ENCODE measurements at regions not wholly inside any gene's neighbourhood (a gene's known extent, or its start where the extent isn't known, plus 50 kb on each side); places are given as distances from the start of the nearest gene placed in this dataset.

DNA sequence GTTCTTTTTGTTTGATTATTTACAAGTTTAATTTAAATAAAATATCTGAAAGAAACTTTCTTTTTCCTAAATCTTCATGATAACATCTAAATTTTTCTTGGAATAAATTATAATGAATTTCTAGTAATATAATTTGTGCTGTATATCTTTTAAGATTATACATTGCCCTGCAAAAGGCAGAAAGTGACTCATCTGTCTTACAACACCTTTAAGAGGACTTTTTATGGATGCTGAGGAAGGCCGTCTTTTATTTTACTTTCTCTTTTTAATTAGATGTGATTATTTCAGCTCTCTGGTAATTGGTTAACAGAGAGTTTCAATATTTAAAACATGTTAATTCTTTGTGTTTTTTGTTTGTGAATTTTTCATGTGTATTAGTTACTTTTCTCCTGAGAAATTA lies 598.4 kb downstream of the RPL10L start:
- CTCF ChIA-PET: no interaction called here
- POLR2A ChIA-PET: no interaction called here

DNA sequence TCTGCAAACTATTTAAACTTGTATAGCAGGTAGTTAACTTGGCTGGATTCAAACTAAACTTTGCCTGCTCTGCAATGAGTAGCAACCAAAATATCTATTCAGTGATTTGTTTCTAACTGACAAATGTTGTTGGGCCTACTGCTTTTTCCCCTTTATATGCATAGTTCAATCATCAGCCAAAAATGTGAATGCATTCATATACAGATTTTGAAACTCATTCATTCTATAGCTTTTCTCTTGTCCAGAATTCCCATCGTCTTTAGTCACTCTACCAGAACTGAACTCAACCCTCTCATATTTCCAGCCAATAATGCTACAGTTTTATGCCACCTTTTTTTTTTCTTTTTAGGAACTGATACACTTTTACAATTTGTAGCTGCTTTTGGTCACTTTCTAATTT lies 599.8 kb downstream of the RPL10L start:
- H3K4me3 Mint-ChIP-seq: no peak overlapping the region
- CTCF ChIA-PET: no interaction called here
- peaks cover 10% of the 10 kb centered on the region for H3K9me3 Mint-ChIP-seq
- DNase-seq: no peak
- H3K27ac Mint-ChIP-seq: no peak overlapping the region
- POLR2A ChIA-PET: no interaction called here
- no peaks in the 10 kb centered on the region for H3K4me1 Mint-ChIP-seq
- no peaks in the 10 kb centered on the region for H3K27me3 Mint-ChIP-seq
- no peaks in the 10 kb centered on the region for H3K36me3 Mint-ChIP-seq (ENCODE audit: low read depth)

More for the DNA sequence above, 598.4 kb downstream of the RPL10L start:
- H3K36me3 Mint-ChIP-seq (ENCODE audit: low read depth): no peaks in the 10 kb centered on the region
- H3K9me3 Mint-ChIP-seq: peaks cover 5% of the 10 kb centered on the region
- H3K4me3 Mint-ChIP-seq: no peak overlapping the region
- H3K4me1 Mint-ChIP-seq: no peaks in the 10 kb centered on the region
- H3K27ac Mint-ChIP-seq: no peak overlapping the region
- no peak for DNase-seq
- H3K27me3 Mint-ChIP-seq: no peaks in the 10 kb centered on the region

DNA sequence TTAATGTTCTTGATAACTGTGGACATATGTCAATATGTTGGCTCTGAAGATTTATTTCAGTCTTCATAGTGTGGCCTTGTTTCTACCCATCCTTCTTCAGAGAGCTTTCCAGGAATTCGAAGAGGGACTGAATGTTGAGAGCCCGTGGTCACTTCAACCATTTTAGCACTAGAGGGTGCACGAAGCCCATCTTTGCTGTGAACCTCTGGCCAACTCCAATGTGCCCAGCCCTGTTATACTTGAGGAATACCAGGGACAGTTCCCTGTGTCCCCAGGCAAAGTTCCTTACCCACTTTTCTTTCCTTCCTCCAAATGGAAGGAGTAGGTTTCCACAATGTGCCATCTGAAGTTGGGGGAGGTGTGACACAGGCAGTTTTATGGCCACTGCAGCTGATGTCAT lies 603.5 kb downstream of the RPL10L start:
- no peaks in the 10 kb centered on the region for H3K36me3 Mint-ChIP-seq (ENCODE audit: low read depth)
- peaks cover 11% of the 10 kb centered on the region for H3K9me3 Mint-ChIP-seq
- CTCF ChIA-PET: no interaction called here

DNA sequence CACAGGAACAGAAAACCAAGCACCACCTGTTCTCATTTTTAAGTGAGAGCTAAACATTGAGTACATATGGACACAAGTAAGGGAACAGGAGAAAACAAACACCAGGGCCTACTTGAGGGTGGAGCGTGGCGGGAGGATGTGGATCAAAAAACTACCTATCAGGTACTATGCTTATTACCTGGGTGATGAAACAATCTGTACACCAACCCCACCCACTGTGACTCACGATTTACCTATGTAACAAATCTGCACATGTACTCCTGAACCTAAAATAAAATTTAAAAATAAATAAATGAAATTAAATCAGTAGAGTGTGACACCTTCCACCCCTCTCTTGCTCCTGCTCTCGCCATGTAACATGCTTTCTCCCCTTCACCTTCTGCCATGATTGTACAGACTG lies 615.5 kb downstream of the RPL10L start:
- no peaks in the 10 kb centered on the region for H3K4me1 Mint-ChIP-seq
- H3K27ac Mint-ChIP-seq: no peak overlapping the region
- ChIA-PET POLR2A (no interaction called here), CTCF (no interaction called here)
- H3K27me3 Mint-ChIP-seq: no peaks in the 10 kb centered on the region
- H3K36me3 Mint-ChIP-seq (ENCODE audit: low read depth): no peaks in the 10 kb centered on the region
- H3K4me3 Mint-ChIP-seq: no peak overlapping the region
- no peak for DNase-seq
- peaks cover 6% of the 10 kb centered on the region for H3K9me3 Mint-ChIP-seq

More for the DNA sequence above, 603.5 kb downstream of the RPL10L start:
- H3K4me3 Mint-ChIP-seq: no peak overlapping the region
- no peak overlapping the region for H3K27ac Mint-ChIP-seq
- no peak for DNase-seq
- POLR2A ChIA-PET: no interaction called here
- H3K4me1 Mint-ChIP-seq: no peaks in the 10 kb centered on the region
- H3K27me3 Mint-ChIP-seq: no peaks in the 10 kb centered on the region

DNA sequence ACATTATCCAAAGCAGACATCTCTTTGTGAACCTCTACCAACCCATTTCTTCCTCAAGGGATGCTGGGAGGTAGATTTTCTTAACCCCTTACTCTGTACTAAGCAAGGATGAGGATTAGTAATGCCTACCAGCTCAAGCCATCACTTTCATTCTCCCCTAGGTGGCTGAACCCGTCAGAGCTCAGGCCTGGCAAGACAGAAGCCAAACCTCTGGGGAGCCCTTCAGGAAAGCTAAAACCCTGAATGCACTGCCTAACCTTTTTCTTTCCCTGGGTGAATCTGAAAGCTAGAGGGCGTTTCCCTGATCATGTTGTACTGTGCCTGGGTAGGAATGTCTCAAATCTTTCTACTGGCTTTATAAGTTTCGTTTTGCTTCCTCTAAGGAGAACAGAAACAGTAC lies 617.3 kb downstream of the RPL10L start:
- ChIA-PET CTCF (no interaction called here), POLR2A (no interaction called here)
- H3K4me1 Mint-ChIP-seq: no peaks in the 10 kb centered on the region
- H3K4me3 Mint-ChIP-seq: no peak overlapping the region
- peaks cover 4% of the 10 kb centered on the region for H3K9me3 Mint-ChIP-seq
- H3K27me3 Mint-ChIP-seq: no peaks in the 10 kb centered on the region
- DNase-seq: no peak
- H3K27ac Mint-ChIP-seq: no peak overlapping the region
- H3K36me3 Mint-ChIP-seq (ENCODE audit: low read depth): no peaks in the 10 kb centered on the region

DNA sequence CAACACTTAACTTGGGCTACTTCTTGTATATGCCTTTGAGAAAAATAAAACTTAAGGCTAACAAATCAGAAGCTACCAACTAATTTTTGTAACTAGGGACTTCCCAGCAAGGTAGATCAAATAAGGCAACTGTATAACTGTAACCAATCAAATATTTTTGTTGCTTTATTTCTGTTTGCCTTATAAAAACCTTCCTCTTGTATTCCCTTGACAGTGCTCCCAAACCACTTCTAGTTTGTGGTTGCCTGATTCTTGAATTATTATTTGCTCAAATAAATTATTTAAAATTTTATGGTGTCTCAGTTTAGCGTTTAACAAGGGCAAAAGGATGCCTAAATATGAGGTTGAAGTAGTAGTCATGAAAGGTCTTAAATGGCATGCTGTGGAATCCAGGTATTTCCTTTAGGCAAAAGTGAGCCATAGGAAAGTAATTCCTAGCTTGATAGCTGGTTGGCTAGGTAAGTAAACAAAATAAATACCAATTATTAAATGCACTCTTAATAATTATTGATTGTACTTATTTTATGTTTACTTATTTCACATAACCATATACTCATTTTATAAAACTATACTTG lies 632.6 kb downstream of the RPL10L start:
- Mint-ChIP-seq H3K4me3 (no peak overlapping the region), H3K9me3 (peaks cover 23% of the 10 kb centered on the region), H3K27me3 (no peaks in the 10 kb centered on the region), H3K27ac (no peak overlapping the region), H3K4me1 (no peaks in the 10 kb centered on the region), H3K36me3 (ENCODE audit: low read depth) (no peaks in the 10 kb centered on the region)
- no peak for DNase-seq
- ChIA-PET POLR2A (no interaction called here), CTCF (no interaction called here)

DNA sequence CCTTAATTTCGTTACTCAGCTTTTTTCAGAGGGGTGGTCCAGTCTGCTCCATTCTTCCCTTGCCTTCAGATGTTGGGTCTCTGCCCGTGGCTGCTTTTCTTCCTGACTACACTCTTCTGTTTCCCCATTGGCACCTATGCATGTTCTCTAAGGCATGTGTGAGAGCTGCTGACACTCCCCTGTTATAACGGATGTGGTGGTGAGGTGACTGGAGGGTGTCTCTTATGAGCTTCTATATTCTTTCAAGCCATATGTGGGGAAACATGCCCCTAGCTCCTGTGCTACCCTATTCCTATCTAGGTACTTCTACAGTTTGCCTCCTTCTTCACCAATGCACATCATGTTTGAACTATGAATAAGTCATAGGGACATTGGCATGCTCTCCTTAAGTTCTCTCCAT lies 643.2 kb downstream of the RPL10L start:
- Mint-ChIP-seq H3K4me1 (no peaks in the 10 kb centered on the region), H3K27ac (no peak overlapping the region), H3K27me3 (no peaks in the 10 kb centered on the region), H3K9me3 (peaks cover 25% of the 10 kb centered on the region), H3K4me3 (no peak overlapping the region), H3K36me3 (ENCODE audit: low read depth) (no peaks in the 10 kb centered on the region)
- CTCF ChIA-PET: no interaction called here
- POLR2A ChIA-PET: no interaction called here
- no peak for DNase-seq

DNA sequence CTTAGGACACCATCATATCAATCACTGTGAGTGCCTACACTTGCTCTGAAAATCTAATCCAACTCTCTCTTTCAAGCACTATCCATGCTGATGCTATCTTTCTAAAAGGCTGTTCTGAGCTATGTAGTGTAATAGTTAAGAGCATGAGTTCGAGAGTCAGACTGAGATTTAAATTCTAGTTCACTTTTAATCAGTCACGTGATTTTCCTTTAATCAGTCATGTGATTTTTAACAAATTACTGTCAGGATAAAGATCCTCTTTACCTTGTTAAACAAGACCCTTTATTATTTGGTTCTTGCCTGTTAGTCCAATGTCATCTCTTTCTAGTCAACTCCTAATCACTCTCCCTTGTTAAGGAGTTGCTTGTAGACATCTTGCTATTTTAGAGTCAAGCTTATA lies 653.0 kb downstream of the RPL10L start:
- H3K27ac Mint-ChIP-seq: no peak overlapping the region
- H3K36me3 Mint-ChIP-seq (ENCODE audit: low read depth): no peaks in the 10 kb centered on the region
- H3K4me3 Mint-ChIP-seq: no peak overlapping the region
- DNase-seq: no peak
- no peaks in the 10 kb centered on the region for H3K27me3 Mint-ChIP-seq
- H3K9me3 Mint-ChIP-seq: peaks cover 3% of the 10 kb centered on the region
- H3K4me1 Mint-ChIP-seq: no peaks in the 10 kb centered on the region
- ChIA-PET POLR2A (no interaction called here), CTCF (no interaction called here)

DNA sequence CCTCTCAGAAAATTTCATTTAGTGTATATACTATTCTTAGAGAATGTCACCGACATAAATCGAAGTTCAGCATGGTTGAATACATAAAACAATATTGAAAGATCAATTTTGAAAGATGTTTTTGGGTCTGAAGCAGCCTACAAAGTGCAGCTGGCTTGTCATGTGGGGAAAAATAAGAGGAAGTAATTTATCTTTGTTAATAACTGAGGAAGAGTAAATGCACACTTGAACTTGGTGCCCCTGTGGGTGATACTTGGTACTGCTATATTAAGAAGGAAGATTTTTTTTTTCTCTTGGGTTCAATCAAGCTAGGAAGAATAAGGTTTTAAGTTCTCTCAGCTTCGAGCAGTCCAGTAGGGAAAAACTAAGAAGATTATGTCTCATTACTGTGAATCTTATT lies 661.3 kb downstream of the RPL10L start:
- Mint-ChIP-seq H3K27me3 (no peaks in the 10 kb centered on the region), H3K4me3 (no peak overlapping the region), H3K27ac (no peak overlapping the region), H3K9me3 (peaks cover 2% of the 10 kb centered on the region), H3K4me1 (no peaks in the 10 kb centered on the region), H3K36me3 (ENCODE audit: low read depth) (no peaks in the 10 kb centered on the region)
- DNase-seq: no peak
- ChIA-PET CTCF (no interaction called here), POLR2A (no interaction called here)

DNA sequence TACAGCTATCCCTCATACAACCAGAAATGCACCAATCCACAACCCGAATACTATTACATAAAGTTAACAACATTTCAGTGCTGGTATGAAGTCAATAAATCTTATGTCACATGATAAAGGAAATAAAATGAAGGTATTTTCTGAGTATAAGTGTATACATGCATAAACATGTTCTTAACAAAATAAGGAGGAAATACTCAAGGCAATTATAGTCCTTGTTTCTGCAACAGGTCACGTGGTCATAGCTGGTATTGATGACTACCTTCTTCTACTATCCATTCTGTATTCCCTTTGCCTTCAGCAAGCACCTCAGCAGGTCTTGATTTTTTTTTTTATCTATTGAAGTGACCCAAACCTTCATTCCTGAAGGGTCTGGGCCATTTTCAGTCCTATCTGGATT lies 675.6 kb downstream of the RPL10L start:
- Mint-ChIP-seq H3K27ac (no peak overlapping the region), H3K4me1 (no peaks in the 10 kb centered on the region), H3K36me3 (ENCODE audit: low read depth) (no peaks in the 10 kb centered on the region), H3K4me3 (no peak overlapping the region), H3K9me3 (peaks cover 2% of the 10 kb centered on the region), H3K27me3 (no peaks in the 10 kb centered on the region)
- POLR2A ChIA-PET: no interaction called here
- CTCF ChIA-PET: no interaction called here
- no peak for DNase-seq

DNA sequence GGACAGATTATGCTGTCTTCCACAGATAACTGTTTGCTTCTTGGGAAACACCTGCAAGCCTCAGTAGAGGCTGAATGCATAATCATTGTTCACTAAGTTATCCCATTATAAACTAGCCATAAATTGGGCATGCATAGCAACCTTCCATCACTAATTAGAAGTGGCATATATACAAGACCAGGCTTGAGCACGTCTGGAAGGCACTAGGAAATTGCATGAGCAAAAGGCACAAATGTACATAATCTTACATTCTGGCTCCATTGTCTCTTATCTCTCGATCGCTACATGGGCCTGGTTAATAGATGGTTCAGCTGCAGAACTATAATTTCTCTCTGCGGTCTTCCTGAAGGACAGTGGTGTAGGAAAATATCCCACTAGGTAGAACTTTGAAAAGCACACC lies 679.2 kb downstream of the RPL10L start:
- Mint-ChIP-seq H3K36me3 (ENCODE audit: low read depth) (no peaks in the 10 kb centered on the region), H3K9me3 (peaks cover 6% of the 10 kb centered on the region), H3K27me3 (no peaks in the 10 kb centered on the region), H3K27ac (no peak overlapping the region), H3K4me1 (no peaks in the 10 kb centered on the region), H3K4me3 (no peak overlapping the region)
- ChIA-PET POLR2A (no interaction called here), CTCF (no interaction called here)
- no peak for DNase-seq

DNA sequence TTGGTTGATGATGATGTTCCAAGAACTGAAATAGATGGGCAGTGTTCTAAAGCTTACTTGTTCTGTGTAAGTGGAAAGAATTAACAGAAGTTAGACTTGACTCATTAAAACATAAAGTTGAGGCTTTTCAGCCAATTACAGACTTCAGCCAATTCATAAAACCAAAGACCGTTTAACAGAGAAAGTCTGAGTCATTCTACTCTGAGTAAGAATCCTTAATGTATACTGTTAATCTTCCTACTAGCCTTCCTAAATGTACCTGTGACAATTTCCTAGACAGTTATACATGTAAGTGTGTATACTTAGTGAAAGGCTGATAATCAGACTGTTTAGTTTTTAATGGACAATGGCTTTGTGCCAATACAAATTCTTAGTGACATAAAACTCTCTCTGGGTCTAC lies 681.0 kb downstream of the RPL10L start:
- H3K36me3 Mint-ChIP-seq (ENCODE audit: low read depth): no peaks in the 10 kb centered on the region
- DNase-seq: no peak
- POLR2A ChIA-PET: no interaction called here
- H3K27me3 Mint-ChIP-seq: no peaks in the 10 kb centered on the region
- H3K4me3 Mint-ChIP-seq: no peak overlapping the region
- H3K9me3 Mint-ChIP-seq: peaks cover 10% of the 10 kb centered on the region
- CTCF ChIA-PET: no interaction called here
- no peak overlapping the region for H3K27ac Mint-ChIP-seq
- H3K4me1 Mint-ChIP-seq: no peaks in the 10 kb centered on the region

DNA sequence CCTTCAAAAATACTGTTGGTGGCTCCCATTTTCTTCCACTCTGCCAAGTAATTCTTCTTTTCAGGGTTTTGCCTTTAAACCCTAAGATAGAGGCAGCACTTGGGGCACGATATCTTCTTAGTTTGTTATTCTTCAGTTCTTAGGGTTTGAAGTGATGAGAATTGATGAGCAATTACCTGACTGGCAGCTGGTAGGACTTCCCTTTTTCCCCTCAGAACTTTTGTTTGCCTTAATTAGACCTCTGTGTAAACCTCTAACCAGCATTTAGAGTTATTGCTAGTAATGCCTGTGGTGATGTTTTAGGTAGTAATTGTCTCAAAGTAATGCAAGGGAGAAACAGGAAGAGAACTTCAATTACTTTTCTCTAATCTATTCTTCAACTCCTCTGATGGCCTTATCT lies 683.5 kb downstream of the RPL10L start:
- Mint-ChIP-seq H3K4me3 (no peak overlapping the region), H3K36me3 (ENCODE audit: low read depth) (no peaks in the 10 kb centered on the region), H3K27me3 (no peaks in the 10 kb centered on the region), H3K9me3 (peaks cover 12% of the 10 kb centered on the region), H3K27ac (no peak overlapping the region), H3K4me1 (no peaks in the 10 kb centered on the region)
- ChIA-PET POLR2A (no interaction called here), CTCF (no interaction called here)
- no peak for DNase-seq

DNA sequence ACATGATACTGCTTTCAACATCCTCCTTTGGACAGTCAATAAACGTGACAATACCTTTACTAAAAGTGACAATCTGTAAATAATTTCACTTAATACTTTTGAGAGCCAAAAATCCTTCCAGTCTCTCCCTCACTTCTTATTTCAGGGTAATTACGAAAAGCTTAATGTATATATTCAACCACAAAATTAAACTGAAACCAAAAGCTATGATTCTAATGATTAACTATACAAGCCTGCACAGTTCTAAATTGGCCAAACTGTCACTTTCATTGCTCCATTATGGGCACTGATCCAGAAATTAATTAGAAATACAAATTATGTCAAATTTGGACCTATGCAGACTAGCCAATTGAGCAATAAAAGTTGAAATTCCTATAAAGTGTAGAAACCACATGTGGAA lies 696.5 kb upstream of the MIS18BP1 start:
- Mint-ChIP-seq H3K27me3 (no peaks in the 10 kb centered on the region), H3K36me3 (ENCODE audit: low read depth) (no peaks in the 10 kb centered on the region), H3K9me3 (peaks cover 2% of the 10 kb centered on the region), H3K4me1 (no peaks in the 10 kb centered on the region), H3K27ac (no peak overlapping the region), H3K4me3 (no peak overlapping the region)
- ChIA-PET CTCF (no interaction called here), POLR2A (no interaction called here)
- DNase-seq: no peak

DNA sequence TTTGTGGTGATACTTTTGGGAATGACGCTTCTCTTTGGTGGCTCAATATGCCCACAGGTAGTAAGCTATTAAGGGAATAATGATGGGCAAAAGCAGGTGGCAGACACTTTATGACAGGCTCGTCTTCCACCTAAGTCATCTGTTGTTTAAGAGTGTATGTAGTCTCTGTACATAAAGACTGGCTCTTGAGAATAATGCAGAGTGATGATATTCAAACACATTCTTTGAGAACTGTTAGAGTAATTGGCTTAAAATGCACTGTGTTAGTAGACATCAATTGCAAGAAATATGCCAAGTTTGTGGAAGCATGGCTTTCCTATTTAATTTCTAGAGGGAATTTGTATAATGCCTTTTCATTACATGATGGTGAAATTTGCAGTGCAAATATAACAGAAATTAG lies 694.8 kb upstream of the MIS18BP1 start:
- peaks cover 2% of the 10 kb centered on the region for H3K9me3 Mint-ChIP-seq
- ChIA-PET CTCF (no interaction called here), POLR2A (no interaction called here)
- H3K4me3 Mint-ChIP-seq: no peak overlapping the region
- H3K36me3 Mint-ChIP-seq (ENCODE audit: low read depth): no peaks in the 10 kb centered on the region
- no peak for DNase-seq
- H3K27ac Mint-ChIP-seq: no peak overlapping the region
- H3K27me3 Mint-ChIP-seq: no peaks in the 10 kb centered on the region
- no peaks in the 10 kb centered on the region for H3K4me1 Mint-ChIP-seq

Measured in activated CD4-positive, alpha-beta memory T cell treated with anti-CD3 and anti-CD28 coated beads, Interleukin-2, amount 10 ng/mL, durations not matched to agents 7 days and 5 days (primary cell).